Activated T-helper 9 cell treated with anti-CD3 and anti-CD28 coated beads, Interleukin-2, amount 50 U/mL, for 16 hours (primary cell): ENCODE measurements at regions not wholly inside any gene's neighbourhood (a gene's known extent, or its start where the extent isn't known, plus 50 kb on each side); places are given as distances from the start of the nearest gene placed in this dataset.

Experiments used
- DNase-seq: peaks from one replicate; pipeline ENCODE4 v3.0.0-alpha.2; 2020; ENCODE audit warnings: low read depth

GRCh38 chr10:113292086-113292485 lies 260.8 kb upstream of the HABP2 start:
- no peak for DNase-seq

GRCh38 chr10:113292743-113293142 lies 260.1 kb upstream of the HABP2 start:
- no peak for DNase-seq

DNA sequence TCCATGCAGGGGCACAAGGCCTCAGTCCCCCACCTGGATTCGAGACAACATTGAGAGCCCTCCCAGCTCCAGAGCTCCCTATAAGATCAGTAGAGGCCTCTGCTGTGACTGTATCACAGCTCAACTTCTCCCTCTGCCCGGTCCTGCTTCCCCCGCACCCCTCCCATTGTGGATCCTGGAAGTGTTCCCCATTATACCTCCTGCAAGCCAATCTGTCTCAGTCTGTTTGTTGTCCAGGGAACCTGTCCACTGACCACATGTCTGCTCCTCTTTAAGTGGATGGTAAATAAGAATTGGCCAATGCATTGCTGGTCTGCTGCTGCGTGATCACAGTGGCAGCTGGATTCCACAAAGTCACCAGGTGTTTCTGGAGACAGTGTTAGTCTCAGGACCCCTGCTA lies 259.7 kb upstream of the HABP2 start:
- DNase-seq: no peak

GRCh38 chr10:113294868-113295267 lies 258.0 kb upstream of the HABP2 start:
- no peak for DNase-seq

GRCh38 chr10:113297226-113297625 lies 255.6 kb upstream of the HABP2 start:
- no peak for DNase-seq

- DNase-seq: no peak
These were observed 254.2 kb upstream of the HABP2 start for GRCh38 chr10:113298616-113299015.

- no peak for DNase-seq
These were observed 252.7 kb upstream of the HABP2 start for GRCh38 chr10:113300201-113300600.

DNA sequence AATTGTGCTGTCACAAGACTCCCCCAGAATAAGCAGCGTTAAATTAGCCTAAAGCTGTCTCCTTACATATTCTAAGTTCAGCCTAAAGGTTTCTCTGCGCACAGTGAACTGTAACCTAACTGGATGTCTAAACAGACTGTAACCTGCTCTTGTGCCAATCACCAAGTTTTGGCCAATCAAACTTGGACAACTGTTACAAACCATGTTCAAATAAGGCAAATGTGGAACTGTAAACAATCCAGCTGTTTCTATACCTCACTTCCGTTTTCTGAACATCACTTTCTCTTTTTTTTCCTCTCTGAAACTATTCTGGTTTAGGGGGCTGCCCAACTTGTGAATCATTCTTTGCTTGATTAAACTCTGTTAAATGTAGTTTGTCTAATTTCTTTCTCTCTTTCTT lies 252.2 kb upstream of the HABP2 start:
- no peak for DNase-seq

DNA sequence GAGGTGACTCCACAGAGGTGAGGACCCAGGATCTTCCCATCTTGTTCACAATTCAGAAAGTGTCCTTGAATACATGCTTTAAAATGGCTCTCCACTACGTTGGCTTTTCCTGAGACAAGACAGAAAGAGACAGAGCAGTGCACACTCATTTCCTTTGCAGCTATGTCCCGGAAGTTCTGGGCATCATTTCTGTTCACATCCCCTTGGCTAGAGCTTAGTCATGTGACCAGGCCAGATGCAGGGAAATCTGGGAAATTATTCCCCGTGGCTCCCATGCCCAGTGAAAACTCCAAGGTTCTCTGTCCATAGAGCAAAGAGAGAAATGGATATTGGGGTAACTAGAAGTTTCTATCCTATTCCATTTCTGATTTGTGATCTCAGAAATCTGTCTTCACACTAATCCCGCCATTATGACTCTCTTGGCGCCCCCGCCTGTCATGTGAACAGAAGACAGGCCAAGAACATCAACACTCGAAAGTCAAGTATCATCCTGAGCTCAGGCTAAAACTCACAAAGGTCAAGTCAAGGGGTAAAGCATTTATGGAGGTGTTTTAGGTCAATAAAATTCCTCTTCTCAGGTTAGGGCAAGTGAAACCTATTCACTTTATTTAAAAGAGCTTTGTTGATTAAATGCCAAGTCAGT lies 251.4 kb upstream of the HABP2 start:
- no peak for DNase-seq

DNA sequence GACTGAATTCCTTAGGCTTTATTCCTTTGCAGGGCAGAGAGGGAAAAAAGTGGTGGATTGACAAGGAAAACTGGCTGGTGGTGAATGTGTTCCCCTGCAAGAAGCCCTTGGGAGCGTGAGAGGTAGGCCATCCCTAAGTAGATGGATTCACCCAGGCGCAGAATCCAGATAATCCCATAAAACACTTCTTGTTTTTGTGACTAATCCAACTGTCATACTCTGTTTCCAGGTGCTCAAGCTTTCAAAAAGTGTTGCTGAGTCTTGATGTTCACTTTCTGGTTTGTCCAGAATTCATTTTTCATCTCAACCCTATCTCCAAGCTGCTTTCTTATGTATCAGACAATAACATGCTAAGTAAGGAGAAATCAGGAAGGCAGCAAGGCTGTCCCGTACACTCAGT lies 250.8 kb upstream of the HABP2 start:
- DNase-seq: no peak

DNA sequence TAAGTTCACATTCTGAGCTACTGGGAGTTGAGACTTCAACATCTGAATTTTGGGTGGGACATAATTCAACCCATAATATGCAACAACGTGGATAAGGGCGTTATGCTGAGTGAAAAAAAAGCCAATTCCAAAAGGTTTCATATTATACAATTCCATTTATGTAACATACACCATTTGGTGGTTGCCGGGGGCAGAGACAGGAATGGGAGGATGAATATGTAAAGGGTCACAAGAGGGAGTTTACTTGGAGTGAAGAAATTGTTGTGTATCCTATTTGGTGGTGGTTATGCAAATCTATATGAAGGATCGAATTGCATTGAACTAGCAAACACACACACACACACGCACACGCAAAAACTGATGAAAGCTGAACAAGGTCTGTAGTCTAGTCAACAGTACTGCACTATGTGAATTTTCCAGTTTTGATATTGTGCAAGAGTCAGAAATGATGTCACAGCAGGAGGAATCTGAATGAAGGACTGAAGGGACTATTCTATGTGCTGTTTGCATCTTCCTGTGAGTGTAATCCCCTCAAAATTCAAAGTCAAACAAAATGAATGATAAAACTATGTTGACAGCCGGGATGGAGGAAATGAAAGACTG lies 249.2 kb upstream of the HABP2 start:
- DNase-seq: no peak

DNA sequence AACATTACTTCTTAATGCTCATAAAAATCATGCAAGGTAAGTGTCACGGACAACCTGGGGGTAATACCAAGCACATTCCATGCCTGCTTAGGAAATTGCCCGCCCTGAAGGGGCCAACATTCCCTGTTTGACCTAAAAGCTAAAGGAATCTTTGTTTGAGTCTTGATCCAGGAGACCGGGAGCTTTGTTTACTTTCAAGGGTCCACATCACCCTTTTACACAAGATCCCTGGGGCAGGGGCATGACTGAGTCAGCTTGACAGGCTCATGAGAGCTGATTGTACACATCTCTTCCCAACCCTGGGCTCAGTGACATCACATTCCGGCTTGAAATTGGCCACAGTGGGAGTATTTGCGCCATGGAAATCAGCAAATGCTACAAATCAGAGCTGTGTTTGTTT lies 248.1 kb upstream of the HABP2 start:
- no peak for DNase-seq

- no peak for DNase-seq
These were observed 247.0 kb upstream of the HABP2 start for GRCh38 chr10:113305871-113306270.

DNA sequence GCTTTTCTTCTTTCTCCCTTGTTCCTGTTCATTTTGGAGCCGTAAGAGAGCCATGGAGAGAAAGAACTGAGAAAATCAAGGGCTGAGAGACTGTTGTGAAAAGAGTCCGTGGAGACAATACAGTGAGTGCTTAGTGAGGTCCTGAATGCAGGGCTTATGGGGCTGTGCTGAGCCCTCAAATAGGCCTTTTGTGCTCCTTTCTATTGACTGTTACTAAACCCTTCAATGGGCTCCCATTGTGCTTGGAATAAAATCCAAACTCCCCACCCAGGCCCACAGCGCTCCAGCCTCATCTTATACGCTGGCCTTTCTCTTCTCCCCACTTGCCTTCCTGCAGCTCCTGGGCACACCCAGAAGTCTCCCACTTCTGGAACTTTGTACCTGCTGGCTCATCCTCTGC lies 243.1 kb upstream of the HABP2 start:
- DNase-seq: no peak

DNA sequence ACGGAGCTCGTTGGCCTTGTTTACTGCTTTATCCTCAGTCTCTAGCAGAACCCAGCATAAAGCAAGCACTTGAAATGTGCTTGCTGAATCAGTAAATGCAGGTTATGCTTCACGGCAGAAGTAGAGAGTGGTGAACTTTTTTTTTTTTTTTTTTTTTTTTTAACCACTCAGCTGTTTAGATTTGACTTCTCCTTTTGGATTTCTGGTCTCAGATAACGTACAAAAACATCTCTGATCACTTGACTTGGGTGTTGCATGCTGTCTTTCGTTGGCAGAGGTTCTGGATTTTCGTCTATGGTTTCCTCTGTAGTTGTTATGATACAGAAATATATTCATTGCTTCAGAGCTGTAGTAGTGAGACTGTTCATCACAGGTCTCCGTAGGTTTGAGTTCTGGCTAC lies 242.5 kb upstream of the HABP2 start:
- no peak for DNase-seq

- no peak for DNase-seq
These were observed 239.7 kb upstream of the HABP2 start for GRCh38 chr10:113313048-113313602.

DNA sequence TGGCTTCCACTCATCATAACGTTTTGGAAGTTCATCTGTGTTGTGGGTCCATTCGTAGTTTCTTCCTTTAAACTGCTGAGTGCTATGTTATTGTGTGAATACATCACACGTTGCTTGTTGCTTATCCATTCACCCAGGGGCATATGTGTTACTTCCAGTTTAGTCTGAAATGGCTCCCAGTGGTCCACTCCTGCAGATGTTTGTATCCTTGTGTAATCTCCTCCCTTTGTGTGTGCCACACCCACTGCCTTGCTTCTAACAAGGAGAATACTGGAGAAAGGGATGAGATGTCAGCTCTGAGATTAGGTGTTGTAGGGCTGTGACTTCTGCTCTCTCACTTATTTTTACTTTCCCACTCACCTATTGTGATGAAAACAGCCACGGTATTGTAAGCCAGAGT lies 239.1 kb upstream of the HABP2 start:
- DNase-seq: no peak

GRCh38 chr10:113316506-113316905 lies 236.3 kb upstream of the HABP2 start:
- DNase-seq: no peak

DNA sequence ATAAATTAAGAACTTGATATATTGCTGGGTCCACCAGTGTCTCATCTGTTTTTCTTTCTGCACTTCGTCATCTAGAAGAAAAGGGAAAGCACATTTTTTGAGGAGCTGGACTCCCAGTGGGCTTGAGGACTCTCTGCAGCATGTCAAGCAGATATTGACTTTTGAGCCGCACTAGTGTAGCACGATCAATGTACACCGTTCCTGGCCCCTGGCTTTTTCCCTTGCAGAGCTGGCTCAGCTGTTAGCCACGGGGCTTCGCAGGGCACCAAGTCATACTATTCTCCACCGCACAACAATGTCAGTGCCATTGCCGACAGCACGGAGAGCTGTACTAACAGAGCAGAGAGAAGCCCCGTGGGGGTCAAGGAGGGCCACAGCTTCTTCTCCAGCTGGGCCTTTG lies 235.4 kb upstream of the HABP2 start:
- DNase-seq: no peak

- DNase-seq: no peak
These were observed 233.4 kb upstream of the HABP2 start for GRCh38 chr10:113319479-113319878.

GRCh38 chr10:113320211-113320610 lies 232.6 kb upstream of the HABP2 start:
- DNase-seq: no peak

- DNase-seq: no peak
These were observed 231.9 kb upstream of the HABP2 start for GRCh38 chr10:113320987-113321386.

- DNase-seq: no peak
These were observed 230.0 kb upstream of the HABP2 start for GRCh38 chr10:113322843-113323242.

- no peak for DNase-seq
These were observed 228.9 kb upstream of the HABP2 start for GRCh38 chr10:113323985-113324384.
